Lung microvascular endothelial cell (primary cell): ENCODE measurements at regions not wholly inside any gene's neighbourhood (a gene's known extent, or its start where the extent isn't known, plus 50 kb on each side); places are given as distances from the start of the nearest gene placed in this dataset.

Experiments used
- DNase-seq, 2 donors: peaks; one replicate each; pipeline versions ENCODE4 v3.0.0 to v3.0.0-alpha.2; 2010; ENCODE audit warnings: low read depth in 2 of 2

GRCh38 chr15:79186616-79187015, 95.9 kb upstream of the ANKRD34C start:
- DNase-seq, result no peak

GRCh38 chr15:79185199-79185598, 94.6 kb upstream of the RASGRF1 start:
- DNase-seq, result no peak

GRCh38 chr15:79184465-79184892, 93.9 kb upstream of the RASGRF1 start:
- peak; percentile 62 to 76 for DNase-seq

GRCh38 chr15:79180318-79180717, 89.7 kb upstream of the RASGRF1 start:
- no peak for DNase-seq

DNA sequence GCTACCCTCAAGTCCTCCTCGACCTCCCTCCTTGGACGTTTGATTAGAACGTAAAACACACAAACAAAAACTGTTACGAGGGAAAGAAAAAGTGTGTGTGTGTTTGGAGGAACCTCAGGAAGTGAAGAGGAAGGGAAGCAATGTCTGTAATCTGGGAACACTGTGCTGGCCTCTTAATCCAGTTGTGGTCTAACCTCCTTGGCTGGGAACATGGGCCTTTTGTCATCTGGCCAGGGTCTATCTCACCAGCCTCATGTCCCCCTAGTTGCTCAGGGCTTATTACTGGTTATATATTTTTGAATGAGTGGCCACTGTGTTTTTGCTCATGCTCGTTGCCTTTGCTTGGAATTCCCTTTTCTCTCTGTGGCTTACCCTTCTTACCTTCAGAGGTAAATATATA, 89.0 kb upstream of the RASGRF1 start:
- no peak for DNase-seq

DNA sequence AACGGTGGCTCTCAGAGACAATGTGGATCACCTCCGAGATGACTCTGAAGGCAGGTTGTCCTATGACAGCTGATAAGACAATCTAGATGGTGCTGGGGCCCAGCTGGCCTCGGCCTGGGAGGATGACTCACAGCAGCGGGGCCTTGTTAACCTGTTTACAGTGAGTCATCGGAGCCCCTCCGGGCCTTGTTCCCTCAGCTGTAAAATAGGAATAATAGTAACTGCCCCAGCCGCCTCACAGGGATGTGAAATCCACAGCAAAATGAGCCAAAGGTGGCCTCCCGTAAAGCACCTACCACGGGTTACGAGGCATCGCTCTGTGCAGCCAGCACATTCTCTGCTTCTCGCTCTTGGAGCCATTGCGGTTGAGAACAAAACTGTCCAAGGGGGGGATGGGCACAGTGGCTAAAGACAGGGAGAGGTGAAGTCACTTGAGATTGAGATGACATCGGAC, 88.6 kb upstream of the RASGRF1 start:
- peak; percentile 50 to 71 for DNase-seq

GRCh38 chr15:79178594-79178993, 88.0 kb upstream of the RASGRF1 start:
- DNase-seq, result no peak

GRCh38 chr15:79176151-79176550, 85.6 kb upstream of the RASGRF1 start:
- no peak for DNase-seq

DNA sequence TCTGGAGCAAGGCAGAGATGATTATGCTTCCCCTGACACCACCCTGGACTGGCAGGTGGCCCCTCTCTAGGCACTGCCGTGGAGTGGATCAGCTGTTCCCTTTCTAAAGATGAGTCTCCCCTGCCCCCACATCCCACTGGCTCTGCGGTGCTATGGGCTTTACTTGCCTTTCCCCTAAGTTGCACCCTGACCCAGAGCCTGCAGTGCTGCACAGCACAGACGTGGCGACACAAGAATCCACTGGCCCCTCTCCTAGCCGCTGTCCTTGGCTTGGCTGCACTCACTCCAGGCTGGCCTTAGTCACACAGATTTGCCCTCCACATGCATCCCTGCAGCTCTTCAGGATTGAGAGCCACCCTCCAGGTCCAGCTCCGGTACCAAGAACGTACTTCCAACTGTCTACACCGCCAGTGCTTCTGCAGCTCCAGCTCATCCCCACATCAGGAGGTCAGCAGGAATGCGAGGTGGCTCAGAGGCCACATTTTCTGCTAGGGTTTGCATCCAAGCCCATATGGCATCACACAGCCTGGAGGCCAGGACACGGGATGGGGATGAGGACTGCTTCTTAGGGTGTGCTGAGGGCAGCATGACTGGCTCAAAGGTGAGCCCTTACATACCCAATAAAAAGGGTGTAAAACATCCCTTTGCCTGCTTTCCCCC, 82.4 kb upstream of the RASGRF1 start:
- DNase-seq, result no peak

GRCh38 chr15:79172032-79172481, 81.5 kb upstream of the RASGRF1 start:
- DNase-seq, result peak in 1 of 2 donors; percentile 43

DNA sequence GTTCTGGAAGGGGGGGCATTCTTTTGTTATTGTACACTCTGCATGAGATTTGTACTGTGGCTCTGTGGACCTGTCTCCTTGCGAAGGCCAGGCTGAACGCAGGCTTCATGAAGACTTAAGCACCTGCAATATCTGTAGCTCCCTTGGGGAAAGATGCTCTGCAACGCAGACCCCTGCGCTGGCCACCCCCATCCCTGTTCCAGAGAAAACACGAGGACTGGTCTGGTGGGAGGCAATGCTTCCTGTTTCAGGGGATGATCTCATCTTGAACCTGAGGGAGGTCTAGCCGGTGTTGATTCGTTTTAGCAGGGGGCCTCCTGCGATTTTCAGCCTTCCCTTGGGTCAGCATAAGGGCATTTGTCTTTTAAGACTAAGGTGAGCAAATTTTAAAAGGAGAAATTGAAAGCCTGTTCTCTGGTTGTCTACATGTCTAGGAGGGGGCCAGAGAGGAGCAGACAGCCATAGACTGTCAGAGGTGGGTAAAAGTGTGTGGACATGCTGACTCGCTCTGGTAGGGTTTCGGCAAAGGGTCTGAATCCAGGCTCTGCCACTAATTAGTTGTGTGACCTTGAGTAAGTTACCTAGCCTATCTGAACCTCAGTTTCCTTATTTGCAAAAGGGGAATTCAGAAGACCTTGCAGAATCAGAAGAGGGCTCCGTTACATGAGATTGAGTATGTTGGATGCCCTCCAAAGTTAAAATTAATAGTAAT, 80.9 kb upstream of the RASGRF1 start:
- no peak for DNase-seq

GRCh38 chr15:79170256-79170664, 79.7 kb upstream of the RASGRF1 start:
- DNase-seq, result peak in 1 of 2 donors; percentile 72

DNA sequence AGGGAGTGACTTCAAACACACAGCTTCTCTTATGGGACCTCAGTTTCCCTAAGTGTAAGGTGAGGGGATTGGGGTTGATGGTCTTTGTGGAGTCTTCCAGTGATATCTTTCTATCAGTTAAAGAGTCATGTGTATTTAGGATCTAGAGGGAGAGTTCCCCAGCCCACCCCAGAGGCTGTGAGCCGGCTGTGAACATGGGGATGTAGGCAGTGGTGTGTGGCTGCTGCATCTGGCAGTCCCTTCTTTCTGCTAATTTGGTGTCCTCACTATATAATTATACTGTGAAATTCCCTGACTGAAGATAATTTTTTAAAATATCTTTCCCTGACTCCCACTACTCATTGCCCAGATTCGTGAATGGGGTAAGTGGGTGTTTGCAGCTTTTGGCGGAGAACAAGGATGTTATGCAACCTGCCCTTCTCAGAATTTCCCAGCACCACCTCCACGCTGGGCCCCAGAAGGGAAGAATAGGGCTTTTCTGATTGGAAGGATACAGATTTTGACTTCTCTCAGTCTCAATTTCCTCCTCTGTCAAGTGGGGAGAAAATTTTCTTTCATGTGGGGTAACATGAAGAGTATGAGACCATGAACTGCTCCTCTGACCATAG, 79.0 kb upstream of the RASGRF1 start:
- no peak for DNase-seq

- peak; percentile 33 to 88 for DNase-seq
These were observed 78.4 kb upstream of the RASGRF1 start for GRCh38 chr15:79168922-79169456.

DNA sequence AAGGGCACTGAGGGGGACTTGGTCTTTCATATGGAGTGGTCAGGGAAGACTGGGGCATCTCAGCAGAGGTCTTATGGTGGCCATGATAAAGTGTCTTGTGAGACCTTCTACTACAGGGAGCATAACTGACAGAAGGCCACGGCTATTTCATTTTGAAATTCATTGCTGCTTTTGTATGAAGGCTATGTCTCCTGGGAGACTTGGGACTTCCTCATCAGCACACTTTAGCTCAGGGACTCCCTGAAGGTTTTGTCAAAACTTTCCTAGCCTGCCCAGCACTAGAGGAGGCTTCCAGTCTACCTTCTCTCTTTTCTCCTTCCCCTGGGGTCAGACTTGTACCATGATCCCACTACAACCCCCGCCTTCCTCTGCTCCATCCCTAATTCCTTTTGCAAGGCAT, 77.2 kb upstream of the RASGRF1 start:
- no peak for DNase-seq

DNA sequence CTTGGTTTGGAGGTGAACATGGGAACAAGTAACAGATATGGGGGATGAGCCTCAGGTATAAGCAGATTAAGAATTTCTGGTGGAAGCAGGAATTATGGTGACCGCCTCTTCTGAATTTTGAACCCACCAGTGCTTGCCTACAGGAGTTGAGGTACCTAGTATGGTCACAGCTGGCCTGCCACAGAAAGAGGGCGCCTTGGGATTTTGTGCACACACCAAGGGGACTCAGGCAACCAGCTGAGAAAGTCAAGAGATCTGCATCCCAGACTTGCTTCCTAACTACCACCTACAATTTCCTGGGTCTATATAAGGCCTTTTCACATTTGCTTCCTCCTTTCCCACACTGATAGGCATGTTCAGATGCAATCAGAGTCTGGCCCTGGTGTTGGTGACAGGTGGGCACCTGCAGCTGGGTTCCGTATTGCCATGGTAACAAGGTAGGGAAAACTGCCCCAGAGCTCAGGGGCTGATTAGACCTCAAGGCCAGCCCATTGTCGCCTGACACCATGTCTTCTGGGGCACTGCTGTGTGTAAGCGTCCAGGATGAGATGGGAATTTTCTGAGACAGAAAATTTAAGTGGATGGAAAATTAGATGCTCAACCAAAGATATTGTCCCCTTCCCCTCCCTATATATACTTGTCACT, 75.9 kb upstream of the RASGRF1 start:
- DNase-seq, result no peak

DNA sequence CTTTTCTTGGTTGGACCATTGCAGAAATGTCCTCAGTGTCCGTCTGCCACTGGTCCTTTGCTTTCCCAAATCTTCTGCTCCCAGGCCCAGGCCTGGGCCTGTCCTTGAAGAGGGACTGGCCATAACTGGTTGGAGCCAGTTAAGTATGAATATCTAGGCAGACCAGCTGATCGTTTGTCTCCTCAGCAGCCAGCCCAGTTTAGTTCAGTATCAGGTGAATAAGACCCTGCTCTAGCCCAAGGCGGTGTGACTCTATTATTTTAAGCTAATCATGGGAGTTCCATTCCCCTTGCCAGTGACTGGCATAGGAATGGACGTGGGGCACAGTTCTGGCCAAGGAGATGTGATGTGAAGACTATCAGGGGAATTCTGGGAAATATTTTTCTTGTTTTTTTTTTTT, 73.9 kb upstream of the RASGRF1 start:
- DNase-seq, result no peak

DNA sequence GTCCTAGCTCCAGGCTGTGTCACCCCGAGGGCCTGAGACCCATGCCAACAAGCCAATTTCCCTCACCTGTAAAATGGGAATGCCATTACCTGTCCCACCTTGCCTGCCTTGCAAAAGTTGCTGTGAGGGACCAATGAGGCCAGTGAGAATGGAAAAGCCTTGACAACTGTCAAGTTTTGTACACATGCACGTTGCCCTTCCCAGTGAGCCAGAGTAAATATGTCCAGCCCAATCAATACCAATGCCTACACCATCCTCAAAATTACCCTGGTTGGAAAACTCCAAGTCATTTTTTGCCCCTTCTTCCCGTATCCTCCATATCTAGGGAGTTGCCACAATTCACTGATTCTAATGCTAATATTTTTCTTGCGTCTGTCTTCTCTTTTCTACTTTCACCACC, 73.5 kb upstream of the RASGRF1 start:
- no peak for DNase-seq

- no peak for DNase-seq
These were observed 72.8 kb upstream of the RASGRF1 start for GRCh38 chr15:79163395-79163794.

DNA sequence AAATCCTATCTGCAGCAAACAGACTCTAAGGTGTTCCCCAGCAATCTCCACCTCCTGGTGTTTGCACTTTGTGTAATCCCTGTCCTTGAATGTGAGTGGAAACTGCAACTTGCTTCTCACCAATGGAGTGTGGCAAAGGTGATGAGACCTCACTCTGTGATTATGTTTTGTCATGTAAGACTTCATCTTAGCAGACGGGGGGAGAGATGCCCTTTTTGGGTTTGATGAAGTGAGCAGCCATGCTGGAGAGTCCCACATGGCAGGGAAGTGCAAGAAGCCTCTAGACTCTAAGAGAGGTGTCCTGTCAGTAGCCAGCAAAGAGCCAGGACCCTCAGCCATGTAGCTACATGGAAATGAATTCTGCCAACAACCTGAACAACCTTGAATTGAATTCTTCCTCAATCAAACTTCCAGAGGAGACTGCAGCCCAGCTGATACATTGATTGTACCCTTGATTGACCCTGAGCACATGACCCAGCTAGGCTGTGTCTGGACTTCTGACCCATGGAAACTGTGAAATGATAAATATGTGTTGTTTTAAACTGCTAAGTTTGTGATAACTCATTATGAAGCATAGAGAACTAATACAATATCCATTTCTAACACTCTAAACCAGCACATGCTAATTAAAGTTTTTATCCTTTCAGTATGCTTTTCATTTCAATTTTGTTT, 71.4 kb upstream of the RASGRF1 start:
- no peak for DNase-seq

GRCh38 chr15:79160211-79160610, 69.6 kb upstream of the RASGRF1 start:
- no peak for DNase-seq
